Dermis blood vessel endothelial cell (primary cell): ENCODE measurements at regions not wholly inside any gene's neighbourhood (a gene's known extent, or its start where the extent isn't known, plus 50 kb on each side); places are given as distances from the start of the nearest gene placed in this dataset.

Experiments
- DNase-seq: peaks from one replicate; pipeline ENCODE4 v3.0.0; 2010

GRCh38 chr18:45119876-45120275 is 439.2 kb downstream of the SETBP1 start:
- DNase-seq = no peak

- no peak for DNase-seq
Observed at GRCh38 chr18:45121146-45121545, 440.5 kb downstream of the SETBP1 start.

DNA sequence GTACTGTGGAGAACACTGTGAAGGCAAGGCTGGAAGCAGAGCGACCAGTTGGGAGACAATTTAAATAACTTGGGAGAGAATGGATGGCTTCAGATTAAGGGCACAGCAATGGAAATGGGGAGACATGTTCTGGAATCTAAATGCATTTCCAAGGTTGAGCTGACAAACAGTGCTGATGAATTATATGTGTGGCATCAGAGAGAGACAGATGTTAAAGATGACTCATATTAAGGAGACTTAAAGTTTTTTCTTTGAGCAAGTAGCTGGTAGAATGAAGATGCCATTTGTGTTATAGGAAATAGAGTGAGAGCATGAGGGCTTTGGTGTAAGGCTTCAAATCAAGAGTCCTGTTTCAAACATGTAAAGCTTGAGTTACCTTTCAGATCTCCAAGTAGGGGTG is 441.8 kb downstream of the SETBP1 start:
- no peak for DNase-seq

DNA sequence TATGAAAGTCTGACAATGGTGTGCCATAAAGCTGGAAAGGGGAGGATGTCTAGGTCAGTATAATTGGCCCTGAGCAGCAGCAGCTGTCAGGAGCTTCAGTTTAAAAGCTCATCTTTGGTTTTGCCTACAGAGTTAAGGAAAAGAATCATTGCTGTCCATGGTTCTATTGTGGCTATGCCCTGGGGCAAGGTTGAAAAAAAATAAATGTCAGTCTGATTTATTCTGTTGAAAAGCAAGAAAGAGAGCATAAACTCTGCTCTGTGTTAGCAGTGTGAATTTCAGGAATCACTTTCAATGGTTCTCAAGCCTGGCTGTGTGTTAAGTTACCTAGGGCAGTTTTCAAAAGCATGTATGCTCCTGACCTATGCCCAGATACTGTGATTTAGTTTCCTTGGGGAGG is 446.7 kb downstream of the SETBP1 start:
- no peak for DNase-seq

DNA sequence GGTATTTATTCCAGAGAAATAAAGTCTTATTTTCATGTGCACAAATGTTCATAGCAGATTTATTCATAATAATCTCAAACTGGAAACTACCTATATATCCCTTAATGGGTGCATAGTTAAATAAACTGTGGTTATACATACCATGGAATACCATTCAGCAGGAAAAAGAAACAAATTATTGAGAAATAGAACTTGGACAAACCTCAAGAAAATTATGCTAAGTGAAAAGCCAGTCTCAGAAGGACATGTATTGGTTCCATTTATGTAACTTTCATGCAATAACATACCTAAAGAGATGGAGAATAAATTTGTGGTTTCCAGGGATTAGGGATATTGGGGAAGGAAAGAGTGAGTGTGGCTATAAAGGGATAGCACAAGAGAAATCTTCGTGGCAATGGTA is 452.6 kb downstream of the SETBP1 start:
- no peak for DNase-seq

DNA sequence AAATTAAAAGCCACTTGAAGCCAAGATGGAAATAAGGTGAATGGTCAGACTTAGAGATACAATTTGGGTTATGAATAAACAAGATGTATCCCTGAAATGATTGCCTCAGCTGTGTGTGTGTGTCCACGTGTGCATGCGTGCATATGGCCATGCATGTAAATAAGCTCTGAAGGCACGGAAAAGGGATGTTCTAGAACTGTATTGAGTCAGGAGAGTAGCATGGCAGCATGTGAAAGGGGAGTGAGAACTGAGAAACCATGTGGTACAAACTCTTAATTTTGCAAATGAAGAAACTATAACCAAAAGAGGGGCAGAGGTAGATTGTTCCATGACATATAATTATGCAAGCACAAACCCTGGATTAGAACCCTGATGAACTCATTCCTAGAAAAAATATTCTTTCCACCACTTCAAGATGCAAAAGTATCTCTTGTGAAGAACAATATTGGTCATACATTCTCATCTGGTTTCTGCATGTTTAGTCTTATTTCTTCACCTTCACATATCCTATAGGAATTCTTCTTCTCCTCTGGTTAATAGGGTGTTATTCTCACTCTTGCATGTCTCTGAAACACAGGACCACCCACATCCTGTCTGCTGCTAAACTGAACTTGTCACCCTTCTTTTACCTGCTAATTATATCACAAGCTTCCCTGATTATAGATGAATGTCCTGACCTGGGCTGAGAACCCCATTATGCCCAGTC is 455.8 kb downstream of the SETBP1 start:
- no peak for DNase-seq

- DNase-seq = no peak
Observed at GRCh38 chr18:45137087-45137419, 456.4 kb downstream of the SETBP1 start.

GRCh38 chr18:45139478-45139877 is 458.8 kb downstream of the SETBP1 start:
- DNase-seq = no peak

DNA sequence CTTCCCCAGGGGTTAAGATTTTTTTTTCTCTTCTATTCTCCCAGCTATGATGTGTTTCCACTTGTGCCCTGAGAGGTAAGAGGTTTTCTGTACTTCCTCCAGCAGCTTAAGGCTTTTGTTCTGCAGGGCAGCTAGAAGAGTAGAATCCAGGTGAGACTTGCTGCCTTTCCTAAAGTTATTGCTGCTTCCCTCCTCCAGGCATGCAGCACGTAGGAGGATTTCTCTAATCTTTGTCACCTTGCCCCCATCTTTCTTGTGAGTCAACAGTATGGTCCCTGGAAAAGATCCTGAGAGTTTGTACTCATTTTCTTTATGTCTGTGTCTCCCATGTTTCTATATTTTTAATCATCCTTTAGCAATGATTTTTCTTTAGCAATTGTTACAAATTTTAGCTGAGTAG is 462.2 kb downstream of the SETBP1 start:
- no peak for DNase-seq

DNA sequence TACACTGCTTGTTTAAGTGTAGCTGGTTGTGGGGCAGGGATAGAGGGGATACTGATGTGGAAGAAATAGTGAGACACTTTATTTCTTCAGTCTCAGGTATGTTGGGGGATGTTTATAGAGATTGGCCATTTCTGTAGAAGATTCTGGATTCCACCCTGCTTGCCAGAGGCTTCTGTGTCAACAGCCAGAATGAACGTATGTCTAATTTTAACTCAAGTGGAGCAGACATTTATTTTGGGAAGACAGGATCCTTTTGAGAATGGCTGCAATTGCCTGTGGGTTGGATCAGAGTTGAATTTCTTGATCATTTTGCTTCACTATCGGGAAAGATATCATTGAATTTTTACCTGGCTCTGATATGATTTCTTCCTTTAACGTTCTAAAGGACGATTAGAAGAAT is 465.6 kb upstream of the SLC14A2 start:
- no peak for DNase-seq

GRCh38 chr18:45151645-45152044 is 463.6 kb upstream of the SLC14A2 start:
- no peak for DNase-seq

DNA sequence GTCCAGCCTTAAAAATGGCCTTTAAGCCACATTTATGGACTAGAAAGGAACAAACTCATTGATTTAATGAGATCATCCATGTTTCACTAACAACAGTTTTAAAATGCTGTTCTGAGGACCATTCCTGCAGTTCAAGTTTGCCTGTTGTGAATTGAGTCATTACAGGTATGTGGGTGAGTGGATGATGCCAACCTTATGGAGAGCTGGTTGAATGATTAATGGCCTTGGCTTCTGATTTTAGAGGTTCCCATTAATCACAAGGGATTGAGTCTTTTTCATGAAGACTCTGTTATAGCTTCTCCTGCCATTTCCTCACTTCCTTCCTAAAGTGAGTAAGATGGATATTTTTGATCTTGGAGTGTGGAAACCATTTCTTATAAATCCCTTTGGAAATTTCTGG is 459.8 kb upstream of the SLC14A2 start:
- DNase-seq = no peak

GRCh38 chr18:45156946-45157345 is 458.3 kb upstream of the SLC14A2 start:
- DNase-seq = no peak

DNA sequence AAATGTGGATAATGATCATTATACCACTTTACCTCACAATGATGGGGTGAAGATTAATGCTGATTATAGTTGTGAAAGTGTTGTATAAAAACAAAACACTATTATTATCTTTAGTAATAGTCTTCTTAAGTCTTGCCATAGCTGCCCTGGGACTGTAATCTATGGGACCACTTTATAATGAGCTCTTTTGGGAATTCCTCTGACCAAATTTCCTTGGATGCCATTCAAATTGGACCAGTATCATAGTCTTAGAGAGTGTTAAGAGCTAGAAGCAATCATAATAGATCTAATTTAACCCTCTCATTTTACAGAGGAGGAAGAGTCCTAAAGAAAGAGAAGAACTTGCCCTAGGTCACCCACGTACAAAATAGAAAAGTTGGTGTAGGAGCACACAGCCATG is 457.7 kb upstream of the SLC14A2 start:
- no peak for DNase-seq

DNA sequence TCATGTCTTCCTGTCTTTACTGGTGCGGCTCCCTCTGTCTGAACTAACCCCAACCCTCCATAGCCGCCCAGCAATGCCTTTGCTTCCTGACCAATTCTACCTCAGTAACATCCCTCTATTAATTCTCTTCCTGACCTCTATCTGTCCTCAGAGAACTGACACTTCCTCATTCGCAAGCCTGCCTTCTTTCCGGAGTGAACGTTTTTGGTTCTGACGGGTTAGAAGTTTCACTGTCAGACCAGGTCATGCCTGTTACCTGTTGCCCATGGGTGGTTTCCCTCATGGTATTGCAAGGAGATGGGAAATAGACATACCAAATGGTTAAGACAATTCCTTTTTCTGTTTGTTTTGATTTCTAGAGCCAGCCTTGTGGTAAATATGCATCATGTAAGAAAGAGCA is 453.4 kb upstream of the SLC14A2 start:
- DNase-seq = no peak

GRCh38 chr18:45163871-45164270 is 451.4 kb upstream of the SLC14A2 start:
- DNase-seq = no peak

DNA sequence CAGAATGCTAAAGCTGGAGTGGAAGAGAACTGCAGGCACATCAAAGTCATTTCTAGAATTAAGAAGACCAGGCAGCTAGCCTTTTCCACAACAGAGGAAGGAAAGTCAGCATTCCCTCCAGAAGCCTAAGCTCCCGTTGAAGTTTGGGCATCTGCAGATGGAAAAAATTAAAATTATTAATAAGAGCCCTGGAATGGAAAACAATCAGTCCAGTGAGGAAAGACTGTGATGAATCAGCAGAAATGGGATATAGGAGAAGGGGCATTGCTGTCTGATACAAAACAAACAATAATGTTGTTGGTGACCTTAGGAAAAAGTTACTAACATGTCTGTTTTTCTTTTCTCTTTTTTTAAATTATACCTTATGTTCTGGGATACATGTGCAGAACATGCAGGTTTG is 450.7 kb upstream of the SLC14A2 start:
- DNase-seq = no peak

DNA sequence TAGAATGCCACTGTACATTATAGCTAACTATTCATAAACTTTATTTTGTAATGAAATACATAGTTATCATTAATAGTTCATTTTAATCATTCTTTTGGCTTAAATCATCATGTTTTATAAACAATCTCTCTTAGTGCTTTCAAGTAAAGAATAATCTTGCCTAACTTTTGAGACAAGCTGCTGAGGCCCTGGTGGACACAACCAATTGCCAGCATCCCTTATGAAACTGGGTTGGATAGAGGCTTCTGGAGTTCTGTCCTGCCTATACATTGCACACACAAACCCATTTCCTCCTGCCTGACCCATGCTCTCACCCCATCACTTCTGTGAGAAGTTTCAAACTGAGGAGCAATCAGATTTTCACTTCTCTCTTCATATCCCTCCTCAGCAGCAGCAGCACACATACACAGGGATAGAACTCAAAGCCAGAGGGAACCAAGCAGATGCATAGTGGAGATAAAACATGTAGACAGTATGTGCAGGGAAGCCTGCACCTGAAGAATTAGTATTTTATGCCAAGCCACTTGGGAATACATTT is 450.0 kb upstream of the SLC14A2 start:
- no peak for DNase-seq

- no peak for DNase-seq
Observed at GRCh38 chr18:45165871-45166270, 449.4 kb upstream of the SLC14A2 start.

GRCh38 chr18:45166341-45166835 is 448.9 kb upstream of the SLC14A2 start:
- no peak for DNase-seq

GRCh38 chr18:45166836-45167551 is 448.3 kb upstream of the SLC14A2 start:
- no peak for DNase-seq

- no peak for DNase-seq
Observed at GRCh38 chr18:45167631-45168280, 447.5 kb upstream of the SLC14A2 start.

DNA sequence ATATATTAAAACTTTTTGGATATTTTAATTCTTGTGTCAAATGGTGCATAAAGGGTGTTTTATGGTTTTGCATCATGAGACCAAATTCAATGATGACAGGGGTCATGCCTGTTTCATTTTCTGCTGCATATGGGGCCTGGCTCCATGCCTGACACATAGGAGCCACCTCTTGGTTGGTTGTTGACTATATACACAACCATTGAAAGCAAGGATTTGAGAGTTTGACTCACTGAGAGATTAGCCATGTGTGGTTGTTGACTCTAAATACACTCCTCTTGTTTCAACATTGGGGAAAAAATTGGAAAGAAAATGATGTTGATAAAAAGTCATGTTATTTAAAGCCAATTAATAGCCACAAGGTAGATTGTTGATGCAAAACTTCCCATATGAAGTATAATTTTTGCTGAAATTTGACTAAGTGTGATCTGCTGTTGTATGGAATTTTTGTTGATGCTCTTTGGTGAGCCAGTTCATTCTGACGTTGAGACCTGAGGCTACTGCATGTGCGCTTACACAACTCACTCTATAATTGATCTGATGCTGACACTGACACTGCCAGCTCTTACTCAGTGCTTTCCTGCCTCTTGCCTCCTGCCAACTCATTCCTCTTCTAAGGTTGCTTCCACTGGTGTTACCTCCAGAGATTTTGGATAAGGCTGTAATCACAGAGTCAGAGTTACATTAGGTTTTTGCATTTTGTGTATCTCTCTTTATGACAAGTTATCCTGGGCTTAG is 446.2 kb upstream of the SLC14A2 start:
- DNase-seq = no peak
